HG02938 (cell line): ENCODE measurements at regions not wholly inside any gene's neighbourhood (a gene's known extent, or its start where the extent isn't known, plus 50 kb on each side); places are given as distances from the start of the nearest gene placed in this dataset.
A peak's percentile ranks its signal among the peaks of the same experiment; 100 is the strongest.

Experiments
- ATAC-seq: cut with Tn5 transposase; IDR thresholded peaks from one replicate; pipeline ENCODE4 v1.9.1; 2021; ENCODE audit warnings: mild to moderate bottlenecking, moderate library complexity; ENCODE audit not compliant: unreplicated experiment

DNA sequence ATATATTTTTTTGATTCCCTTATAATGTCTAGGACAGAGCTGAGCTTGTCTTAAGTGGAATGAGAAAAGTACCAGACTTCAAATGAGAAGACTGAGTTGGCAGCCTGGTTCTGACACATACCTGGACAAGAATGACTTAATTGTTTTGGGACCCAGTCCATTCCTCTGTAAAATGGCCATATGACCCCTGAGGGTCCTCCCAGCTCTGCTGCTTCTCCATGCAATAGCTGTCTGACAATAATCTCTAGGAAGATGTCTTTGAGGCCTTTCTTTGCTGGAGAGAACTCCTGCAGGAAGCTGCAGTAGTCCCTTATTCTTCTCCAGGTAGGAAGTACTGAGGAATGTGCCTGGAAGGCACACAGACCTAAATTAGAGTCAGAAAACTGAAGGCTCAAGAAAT, 55.9 kb upstream of the SLIT3 start:
- no peak for ATAC-seq

DNA sequence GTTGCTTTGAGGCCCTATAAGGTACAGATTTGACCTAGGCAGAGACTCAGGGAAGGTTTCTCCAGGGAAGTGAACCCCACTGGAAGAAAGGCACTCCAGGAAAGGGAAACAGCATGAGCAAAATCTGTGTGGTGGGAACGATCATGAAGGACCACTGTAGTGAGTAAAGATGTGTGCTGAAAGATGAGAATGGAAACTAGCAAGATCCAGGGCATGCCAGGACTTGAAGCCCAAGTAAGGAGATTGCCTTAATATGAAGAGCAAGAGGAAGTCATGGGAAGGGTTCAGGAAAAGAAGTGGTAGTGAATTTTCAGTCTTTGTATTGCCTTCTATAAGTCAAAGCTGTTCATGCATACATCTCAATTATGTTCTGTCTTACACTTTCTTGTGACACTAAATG, 55.2 kb upstream of the SLIT3 start:
- ATAC-seq = no peak

DNA sequence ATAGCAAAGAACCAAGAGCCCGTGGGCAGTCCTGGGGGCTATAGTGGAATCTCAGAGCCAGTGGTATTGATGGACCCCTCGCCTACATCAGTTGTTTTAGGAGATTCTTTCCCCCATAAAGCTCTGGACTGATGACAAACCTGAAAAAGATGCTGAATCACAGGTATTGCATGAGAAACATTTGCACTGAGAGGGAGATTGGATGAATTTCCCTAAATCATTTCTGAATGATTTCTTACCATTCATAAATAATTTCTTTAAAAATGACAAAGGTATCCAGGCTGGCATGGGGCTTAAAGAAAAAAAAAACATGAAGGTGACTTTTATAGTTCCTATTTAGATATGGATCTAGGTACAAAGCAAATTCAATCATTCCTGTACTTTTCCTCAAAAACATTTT, 54.0 kb upstream of the SLIT3 start:
- ATAC-seq = no peak

DNA sequence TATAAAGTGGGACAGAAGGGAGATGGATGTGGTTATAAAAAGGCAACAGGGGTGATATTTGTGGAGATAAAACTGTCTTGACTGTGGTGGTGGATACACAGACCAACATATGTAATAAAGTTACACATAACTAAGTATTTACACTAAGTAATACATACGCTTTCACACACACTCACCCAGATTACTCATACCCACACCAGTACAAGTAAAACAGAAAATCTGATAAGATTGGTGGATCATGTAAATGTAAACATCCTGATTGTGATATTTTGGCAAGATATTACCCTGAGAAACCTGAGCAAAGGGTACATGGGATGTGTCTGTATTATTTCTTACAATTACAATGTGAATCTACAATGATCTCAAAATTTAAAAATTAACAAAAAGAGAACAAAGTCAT, 53.3 kb upstream of the SLIT3 start:
- ATAC-seq = no peak

DNA sequence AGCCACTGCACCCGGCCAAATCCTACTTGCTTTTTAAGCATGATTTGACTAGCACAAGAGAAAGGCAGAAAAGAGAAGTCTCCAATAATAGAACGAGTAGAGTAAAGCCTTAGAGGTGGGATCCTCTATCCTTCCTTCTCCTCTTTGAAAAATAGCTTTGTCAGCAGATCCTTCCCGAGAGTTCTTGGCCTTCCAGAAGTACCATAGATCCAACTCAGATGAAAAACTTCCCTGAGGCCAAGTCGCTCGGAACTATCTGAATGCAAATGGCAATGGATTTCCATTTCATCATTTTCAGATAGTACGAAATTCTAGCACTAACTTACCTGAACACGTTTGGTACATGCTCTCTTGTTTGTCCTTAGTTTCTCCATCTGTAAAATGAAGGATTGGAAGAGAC, 52.0 kb upstream of the SLIT3 start:
- no peak for ATAC-seq

DNA sequence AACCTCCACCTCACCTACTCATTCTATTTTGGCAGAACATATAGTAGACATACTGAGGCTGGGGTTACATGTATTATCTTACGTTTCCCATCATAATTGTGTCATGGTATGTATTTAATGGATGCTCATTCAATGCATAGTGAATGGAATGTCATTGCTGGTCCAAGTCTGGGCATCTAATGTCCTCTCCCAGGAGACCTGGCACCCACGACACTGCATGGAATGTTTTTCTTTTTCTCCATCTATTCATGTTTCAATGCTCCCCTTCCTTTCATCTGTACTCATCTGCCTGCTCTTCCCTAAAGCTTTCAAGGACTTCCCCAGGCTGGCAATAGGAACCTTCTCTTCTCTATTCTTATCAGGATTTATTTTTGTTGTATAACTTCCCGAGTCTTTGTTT, 50.8 kb upstream of the SLIT3 start:
- no peak for ATAC-seq

DNA sequence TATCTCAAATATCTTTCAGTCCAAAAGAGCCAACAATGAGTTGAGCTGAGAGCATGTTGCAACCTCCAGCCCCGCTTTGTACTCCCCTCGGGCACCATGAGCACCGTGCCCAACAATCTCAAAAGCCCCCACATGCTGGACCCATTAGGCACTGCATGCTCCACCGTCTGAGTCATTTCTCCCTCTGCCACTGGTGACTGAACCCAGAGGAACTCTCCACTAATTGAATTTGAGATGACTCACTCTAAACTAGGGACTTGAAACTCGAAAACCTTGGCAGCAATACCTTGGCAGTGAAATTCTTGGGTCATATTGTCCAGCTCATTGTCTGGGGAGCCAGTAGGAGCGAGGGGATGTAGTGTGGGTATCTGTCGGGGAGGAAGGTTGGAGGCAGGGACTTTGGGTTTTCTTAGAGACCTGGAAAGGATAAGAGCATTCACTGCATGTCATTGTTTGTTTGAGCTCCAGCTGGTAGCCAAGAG, 49.9 kb upstream of the SLIT3 start:
- peak; percentile 43 for ATAC-seq
